K562 (cell line): ENCODE measurements at regions not wholly inside any gene's neighbourhood (a gene's known extent, or its start where the extent isn't known, plus 50 kb on each side); places are given as distances from the start of the nearest gene placed in this dataset.
A peak's percentile ranks its signal among the peaks of the same experiment; 100 is the strongest.

Experiments used
- ATAC-seq: fragments of 200-7000 bp; cut with Tn5 transposase; 3 replicates; pipeline ENCODE4 v1.9.1; 2020; ENCODE audit warnings: moderate library complexity
- BruUV-seq: library from RNA; stranded (reverse); fragments of 400-500 nt; replicated peaks from 2 replicates; lab custom pipeline; 2021; lab: Mats Ljungman, UMichigan
- CTCF ChIA-PET: fragments of 300-600 bp; formaldehyde crosslinking; extraction: SDS; loops from one replicate; lab custom pipeline; 2021; ENCODE audit warnings: low intra/inter-chr PET ratio; lab: Yijun Ruan, JAX
- POLR2A ChIA-PET: fragments of 300-600, 350-650 bp; sonication (Branson Sonifier 250); formaldehyde crosslinking; extraction: SDS; loops from one replicate; lab custom pipeline; 2021; ENCODE audit warnings: antibody characterized with exemption, inconsistent platforms; lab: Yijun Ruan, JAX
- DNase-seq, 4 experiments: peaks; one replicate each; pipeline versions ENCODE4 v3.0.0 to v3.0.0-alpha.2; 2011 to 2018; ENCODE audit warnings: low spot score in 3 of 4, mixed read lengths in 3 of 4; ENCODE audit errors: extremely low read depth in 1 of 4
- FAIRE-seq: peaks from 2 replicates; lab custom pipeline; 2011; peaks lifted over from hg19 to GRCh38; lab: Jason Lieb, UNC
- H2AFZ ChIP-seq: 2 replicates; pipeline ENCODE4 v1.6.0; 2011; ENCODE audit warnings: low read depth, low read length, control low read depth, inconsistent platforms
- H3K27ac ChIP-seq: fragments of 200-600 bp; 3 replicates; pipeline ENCODE4 v1.8.0; 2011; ENCODE audit warnings: low read depth, mild to moderate bottlenecking, control low read depth, inconsistent platforms, low read length, moderate library complexity, mixed read lengths; ENCODE audit errors: extremely low read depth
- H3K27me3 ChIP-seq, 2 experiments: fragments of 300-600 bp in 1 of 2; 2 replicates in 1 of 2; 3 replicates in 1 of 2; pipeline versions ENCODE4 v1.6.0 to v1.8.0; 2011; ENCODE audit warnings: inconsistent platforms in 2 of 2, low read length in 2 of 2, mild to moderate bottlenecking in 1 of 2, mixed read lengths in 1 of 2, moderate library complexity in 1 of 2; ENCODE audit not compliant: control insufficient read depth in 2 of 2, insufficient read depth in 2 of 2
- H3K36me3 ChIP-seq: fragments of 300-600 bp; 3 replicates; pipeline ENCODE4 v1.8.0; 2011; ENCODE audit warnings: mild to moderate bottlenecking, low read length, inconsistent platforms; ENCODE audit not compliant: control insufficient read depth, insufficient read depth
- H3K4me1 ChIP-seq, 2 experiments: fragments of 200-600 bp in 1 of 2; replicated peaks in 1 of 2; 2 replicates in 1 of 2; 3 replicates in 1 of 2; pipeline versions ENCODE4 v1.5.1 to v1.8.0; 2011; ENCODE audit warnings: inconsistent platforms in 2 of 2, low read length in 2 of 2, mild to moderate bottlenecking in 1 of 2, mixed read lengths in 1 of 2, moderate library complexity in 1 of 2; ENCODE audit not compliant: control insufficient read depth in 2 of 2, insufficient read depth in 2 of 2
- H3K4me2 ChIP-seq: 2 replicates; pipeline ENCODE4 v1.6.1; 2011; ENCODE audit warnings: low read length, control low read depth, inconsistent platforms, mixed read lengths; ENCODE audit not compliant: insufficient read depth
- H3K4me3 ChIP-seq: fragments of 200-600 bp; sonication (generic), shearing (Covaris generic); 2 replicates; pipeline ENCODE4 v1.5.1; 2016; ENCODE audit warnings: control low read depth, inconsistent platforms
- H3K79me2 ChIP-seq: fragments of 200-600 bp; 3 replicates; pipeline ENCODE4 v1.8.0; 2011; ENCODE audit warnings: low read length, inconsistent platforms; ENCODE audit not compliant: control insufficient read depth, insufficient read depth
- H3K9ac ChIP-seq, 2 experiments: 2 replicates each; pipeline versions ENCODE4 v1.6.0 to v1.6.1; 2011; ENCODE audit warnings: low read depth in 2 of 2, low read length in 2 of 2, control low read depth in 1 of 2, inconsistent platforms in 1 of 2, mild to moderate bottlenecking in 1 of 2, mixed read lengths in 1 of 2; ENCODE audit not compliant: insufficient read depth in 1 of 2
- H3K9me1 ChIP-seq: one replicate; pipeline ENCODE4 v1.6.0; 2011; ENCODE audit warnings: inconsistent platforms, mild to moderate bottlenecking, low read length, moderate library complexity; ENCODE audit not compliant: control insufficient read depth, insufficient read depth
- H3K9me3 ChIP-seq: replicated peaks from 2 replicates; pipeline ENCODE4 v1.5.1; 2011; ENCODE audit warnings: low read depth, low read length, inconsistent platforms; ENCODE audit not compliant: control insufficient read depth, insufficient read depth
- H4K20me1 ChIP-seq: replicated peaks from 2 replicates; pipeline ENCODE4 v1.6.1; 2011; ENCODE audit warnings: low read length, inconsistent platforms, mixed read lengths; ENCODE audit not compliant: control insufficient read depth, insufficient read depth
- ADNP ChIP-seq: fragments of 200-800 bp; sonication (Bioruptor generic); IDR thresholded peaks from 2 replicates; pipeline ENCODE4 v1.6.1; 2016; ENCODE audit warnings: missing genetic modification characterization, missing compliant biosample characterization
- BRD9 ChIP-seq: fragments of 450-650 bp; IDR thresholded peaks from 2 replicates; pipeline ENCODE4 v1.6.1; 2018; ENCODE audit warnings: low read depth; ENCODE audit not compliant: partially characterized antibody
- BRF2 ChIP-seq: IDR thresholded peaks from 3 replicates; pipeline ENCODE4 v1.6.1; 2011; ENCODE audit warnings: borderline replicate concordance, mild to moderate bottlenecking; ENCODE audit not compliant: insufficient read length, insufficient read depth
- CEBPG ChIP-seq, 3 experiments: fragments of 200-800 bp in 1 of 3; sonication (Bioruptor generic) in 1 of 3; sonication (generic) in 1 of 3; formaldehyde crosslinking in 1 of 3; IDR thresholded peaks in 2 of 3; conservative IDR thresholded peaks in 1 of 3; 2 replicates each; pipeline versions ENCODE4 v1.6.1 to v1.8.0; 2016 to 2022; ENCODE audit warnings: missing compliant biosample characterization in 2 of 3, missing genetic modification characterization in 2 of 3, mild to moderate bottlenecking in 1 of 3, missing genetic modification reagents in 1 of 3
- CTCF ChIP-seq, 3 experiments: IDR thresholded peaks in 2 of 3; conservative IDR thresholded peaks in 1 of 3; 2 replicates each; pipeline ENCODE4 v1.5.1; 2011 to 2012; ENCODE audit warnings: low read length in 3 of 3, mild to moderate bottlenecking in 3 of 3, control low read depth in 2 of 3, improper control_type of control experiment in 1 of 3, inconsistent platforms in 1 of 3, low read depth in 1 of 3, mixed read lengths in 1 of 3, moderate library complexity in 1 of 3; ENCODE audit not compliant: insufficient read depth in 2 of 3
- GATA2 ChIP-seq: sonication (generic); formaldehyde crosslinking; IDR thresholded peaks from 2 replicates; pipeline ENCODE4 v1.4.0; 2020; ENCODE audit warnings: mild to moderate bottlenecking, missing genetic modification reagents
- GTF2F1 ChIP-seq: IDR thresholded peaks from 2 replicates; pipeline ENCODE4 v1.6.1; 2011; ENCODE audit warnings: low read depth, low read length, improper control_type of control experiment
- NCOR1 ChIP-seq: fragments of 450-650 bp; IDR thresholded peaks from 2 replicates; pipeline ENCODE4 v1.6.1; 2016; ENCODE audit warnings: mild to moderate bottlenecking, moderate library complexity
- NR2C2 ChIP-seq, 2 experiments: fragments of 200-800 bp in 1 of 2; sonication (Bioruptor generic) in 1 of 2; sonication (generic) in 1 of 2; formaldehyde crosslinking in 1 of 2; IDR thresholded peaks; 2 replicates each; pipeline versions ENCODE4 v1.6.1 to v1.8.0; 2016 to 2022; ENCODE audit warnings: mild to moderate bottlenecking in 1 of 2, missing compliant biosample characterization in 1 of 2, missing genetic modification characterization in 1 of 2, missing genetic modification reagents in 1 of 2
- SNAPC5 ChIP-seq: fragments of 250-450 bp; sonication (Bioruptor Pico); IDR thresholded peaks from 2 replicates; pipeline ENCODE4 v1.8.0; 2021; ENCODE audit warnings: moderate library complexity, mild to moderate bottlenecking, inconsistent platforms
- WGBS: fragments of 100-300 bp; shearing (Covaris generic); methylation state at CpG from one replicate; pipeline ENCODE4 v1.1.6; 2016; ENCODE audit warnings: low coverage, mixed read lengths; ENCODE audit not compliant: insufficient coverage; ENCODE audit errors: missing lambda C conversion rate; 5-methylcytosine and 5-hydroxymethylcytosine counted together
- in situ Hi-C: fragments of 300-500 bp; cut with MboI; formaldehyde crosslinking; loops from 4 replicates; pipeline ENCODE4 v1.15.0; 2018; ENCODE audit warnings: inconsistent platforms, mixed read lengths
- intact Hi-C: fragments of 100-400 bp; cut with micrococcal nuclease; formaldehyde crosslinking; loops from 2 replicates; pipeline ENCODE4 v1.14.2; 2022

GRCh38 chr2:16554060-16554583 is 111.5 kb downstream of the CYRIA start:
- no peak overlapping the region for H2AFZ ChIP-seq
- no TSS peak for BruUV-seq
- H3K9me3 ChIP-seq: no peaks in the 10 kb centered on the region
- no peak overlapping the region for H3K4me3 ChIP-seq
- FAIRE-seq: no peak
- H3K27ac ChIP-seq: no peak overlapping the region
- H3K4me2 ChIP-seq: no peak overlapping the region
- no peaks in the 10 kb centered on the region for H3K36me3 ChIP-seq
- no peaks in the 10 kb centered on the region for H3K79me2 ChIP-seq
- POLR2A ChIA-PET: no interaction called here
- CTCF ChIA-PET: interaction anchor here (3.0 kb wide), 1 partner anchor 55 kb away, joined by 14 read pairs; no protein-coding TSS in a partner anchor
- H4K20me1 ChIP-seq: no peaks in the 10 kb centered on the region
- DNase-seq: no peak
- intact Hi-C loops (no loop called here), in situ Hi-C loops (no loop called here)
- no peak overlapping the region for H3K9ac ChIP-seq
- H3K4me1 ChIP-seq: no peaks in the 10 kb centered on the region
- no peak for ATAC-seq
- no peaks in the 10 kb centered on the region; a peak in 1 of 5 replicates for H3K27me3 ChIP-seq
- TF ChIP-seq ADNP (tag): no peak
- no peak for TF ChIP-seq GATA2
- H3K9me1 ChIP-seq: no peaks in the 10 kb centered on the region

- H3K36me3 ChIP-seq: no peaks in the 10 kb centered on the region
- H3K4me1 ChIP-seq: no peaks in the 10 kb centered on the region
- DNase-seq: peak; percentile 23 to 48 (median 40)
- ChIA-PET CTCF (interaction anchor here (1.1 to 3.0 kb wide), 2 partner anchors 56 to 204 kb away, joined by 3 to 14 read pairs; no protein-coding TSS in a partner anchor), POLR2A (no interaction called here)
- H3K4me2 ChIP-seq: no peak overlapping the region
- H4K20me1 ChIP-seq: no peaks in the 10 kb centered on the region
- in situ Hi-C loops: no loop called here
- H3K9ac ChIP-seq: no peak overlapping the region
- no peaks in the 10 kb centered on the region; a peak in 1 of 5 replicates for H3K27me3 ChIP-seq
- H3K4me3 ChIP-seq: no peak overlapping the region
- BruUV-seq: no TSS peak
- FAIRE-seq: peak; percentile 78
- H3K9me3 ChIP-seq: no peaks in the 10 kb centered on the region
- peak; percentile 68 for ATAC-seq
- H3K9me1 ChIP-seq: no peaks in the 10 kb centered on the region
- intact Hi-C loops: loop anchor here (1.0 kb wide), 1 partner anchor 56 kb away; no protein-coding TSS in a partner anchor
- no peak overlapping the region for H3K27ac ChIP-seq
- no peaks in the 10 kb centered on the region for H3K79me2 ChIP-seq
- WGBS: 2% methylated on average over 4 of the region's 4 CpGs
- H2AFZ ChIP-seq: no peak overlapping the region
- TF ChIP-seq BRD9 (no peak), NR2C2 (CRISPR knock-in tag; IDR thresholded peaks at IDR 0.05) (no peak), NR2C2 (tag; IDR thresholded peaks at IDR 0.05) (no peak), SNAPC5 (CRISPR knock-in tag) (no peak), GTF2F1 (no peak), CEBPG (CRISPR knock-in tag; IDR thresholded peaks at IDR 0.05) (peak; percentile 52; the same call in 1 of the 2 replicates), CEBPG (tag; conservative IDR thresholded peaks at IDR 0.05 in 1 of 2, IDR thresholded peaks at IDR 0.05 in 1 of 2) (peak; percentile 40 to 78; a peak in 3 of 4 replicates), CTCF (IDR thresholded peaks at IDR 0.05 in 2 of 3, conservative IDR thresholded peaks at IDR 0.05 in 1 of 3; ENCODE audit: insufficient read depth in 2 of 3, low read depth in 1 of 3, low read length in 3 of 3) (peak; percentile 52 to 70 (median 58)), NCOR1 (no peak), BRF2 (no peak)
These were observed 112.4 kb downstream of the CYRIA start for GRCh38 chr2:16553226-16553625.
